Keratinocyte (primary cell): ENCODE measurements at regions not wholly inside any gene's neighbourhood (a gene's known extent, or its start where the extent isn't known, plus 50 kb on each side); places are given as distances from the start of the nearest gene placed in this dataset.

ENCODE experiments used
- EZH2 ChIP-seq: IDR thresholded peaks from one replicate; pipeline ENCODE4 v1.6.1; 2012; ENCODE audit warnings: inconsistent platforms, mild to moderate bottlenecking, low read length, moderate library complexity
- TF ChIP-seq, protein P1 (sequence below), 3 experiments: IDR thresholded peaks in 1 of 3; conservative IDR thresholded peaks in 1 of 3; optimal IDR thresholded peaks in 1 of 3; 2 replicates in 2 of 3; 3 replicates in 1 of 3; pipeline versions ENCODE3 to v1.5.1; 2011; ENCODE audit warnings: low read length in 3 of 3, mild to moderate bottlenecking in 3 of 3, moderate library complexity in 2 of 3, control low read depth in 1 of 3, inconsistent platforms in 1 of 3; ENCODE audit not compliant: insufficient read depth in 2 of 3; ENCODE audit errors: extremely low read depth in 1 of 3

- no peak for TF ChIP-seq EZH2
- TF ChIP-seq, protein P1, sequence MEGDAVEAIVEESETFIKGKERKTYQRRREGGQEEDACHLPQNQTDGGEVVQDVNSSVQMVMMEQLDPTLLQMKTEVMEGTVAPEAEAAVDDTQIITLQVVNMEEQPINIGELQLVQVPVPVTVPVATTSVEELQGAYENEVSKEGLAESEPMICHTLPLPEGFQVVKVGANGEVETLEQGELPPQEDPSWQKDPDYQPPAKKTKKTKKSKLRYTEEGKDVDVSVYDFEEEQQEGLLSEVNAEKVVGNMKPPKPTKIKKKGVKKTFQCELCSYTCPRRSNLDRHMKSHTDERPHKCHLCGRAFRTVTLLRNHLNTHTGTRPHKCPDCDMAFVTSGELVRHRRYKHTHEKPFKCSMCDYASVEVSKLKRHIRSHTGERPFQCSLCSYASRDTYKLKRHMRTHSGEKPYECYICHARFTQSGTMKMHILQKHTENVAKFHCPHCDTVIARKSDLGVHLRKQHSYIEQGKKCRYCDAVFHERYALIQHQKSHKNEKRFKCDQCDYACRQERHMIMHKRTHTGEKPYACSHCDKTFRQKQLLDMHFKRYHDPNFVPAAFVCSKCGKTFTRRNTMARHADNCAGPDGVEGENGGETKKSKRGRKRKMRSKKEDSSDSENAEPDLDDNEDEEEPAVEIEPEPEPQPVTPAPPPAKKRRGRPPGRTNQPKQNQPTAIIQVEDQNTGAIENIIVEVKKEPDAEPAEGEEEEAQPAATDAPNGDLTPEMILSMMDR (optimal IDR thresholded peaks at IDR 0.05 in 1 of 3, IDR thresholded peaks at IDR 0.05 in 1 of 3, conservative IDR thresholded peaks at IDR 0.05 in 1 of 3; ENCODE audit: extremely low read depth in 1 of 3, insufficient read depth in 2 of 3, low read length in 3 of 3), result no peak
Measured at GRCh38 chr7:152913492-152913891, 153.9 kb downstream of the ACTR3B start.
